ENCODE measurements at regions not wholly inside any gene's neighbourhood (a gene's known extent, or its start where the extent isn't known, plus 50 kb on each side); places are given as distances from the start of the nearest gene placed in this dataset.
A peak's percentile ranks its signal among the peaks of the same experiment; 100 is the strongest.

DNA sequence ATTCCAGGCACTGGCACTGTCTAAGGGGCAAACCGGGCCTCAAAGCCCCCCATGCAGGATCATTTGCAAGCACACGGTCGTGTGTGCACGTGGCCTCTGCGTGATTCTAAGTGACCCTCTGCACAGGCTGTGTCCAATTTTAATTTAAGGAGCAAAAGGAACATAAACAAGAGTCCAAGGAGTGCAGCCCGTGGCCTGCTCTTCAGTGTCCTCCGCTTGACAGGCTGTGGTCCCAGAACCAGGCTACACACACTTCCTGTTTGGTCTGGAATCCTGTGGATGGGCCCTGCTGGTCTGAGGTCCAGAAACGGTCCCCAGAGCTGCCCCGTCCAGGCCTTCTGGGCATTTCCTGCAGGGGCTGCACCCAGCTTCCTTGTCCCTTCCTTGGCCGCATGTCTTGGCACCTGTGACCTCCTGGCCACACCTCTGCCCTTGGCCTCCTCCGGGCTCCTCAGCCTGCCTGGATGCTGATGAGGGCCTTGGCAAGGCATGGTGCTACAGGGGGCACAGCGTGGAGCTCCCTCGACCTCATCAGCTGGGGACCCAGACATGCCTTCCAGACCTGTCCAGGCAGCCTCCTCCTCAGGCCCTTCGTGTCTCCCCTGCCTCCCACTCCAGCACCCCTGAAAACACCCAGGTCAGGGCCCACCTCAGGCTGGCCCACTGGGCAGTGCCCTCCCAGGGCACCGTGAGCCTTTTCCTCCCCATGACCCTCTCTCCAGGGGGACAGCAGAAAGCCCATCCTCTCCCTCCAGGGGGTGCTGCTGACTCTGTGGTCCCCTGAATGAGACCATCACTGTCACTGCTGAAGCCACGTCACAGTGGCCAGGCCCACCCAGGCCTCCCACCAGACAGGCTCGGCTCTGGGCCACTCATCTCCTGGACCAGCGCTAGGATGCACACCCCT lies 136.4 kb upstream of the GPC1 start:
- DNase-seq: no peak

DNA sequence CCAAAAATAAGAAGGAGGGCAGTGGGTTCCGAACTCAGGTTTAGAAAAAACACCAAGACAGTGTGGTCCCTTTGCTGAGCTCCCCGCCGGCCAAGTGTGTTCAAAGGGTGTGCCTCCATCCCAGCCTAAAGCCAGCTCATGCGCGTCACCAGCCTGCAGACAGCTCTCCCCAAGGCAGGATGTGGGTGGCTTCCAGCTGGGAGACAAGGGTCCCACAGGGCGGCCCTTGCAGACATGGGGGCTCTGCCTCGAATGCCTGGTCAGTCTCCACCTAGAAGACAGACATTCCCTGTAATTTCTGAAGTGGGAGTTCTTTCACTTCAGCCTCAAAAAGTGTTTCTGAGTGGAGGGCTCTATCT lies 135.8 kb upstream of the GPC1 start:
- DNase-seq: no peak

DNA sequence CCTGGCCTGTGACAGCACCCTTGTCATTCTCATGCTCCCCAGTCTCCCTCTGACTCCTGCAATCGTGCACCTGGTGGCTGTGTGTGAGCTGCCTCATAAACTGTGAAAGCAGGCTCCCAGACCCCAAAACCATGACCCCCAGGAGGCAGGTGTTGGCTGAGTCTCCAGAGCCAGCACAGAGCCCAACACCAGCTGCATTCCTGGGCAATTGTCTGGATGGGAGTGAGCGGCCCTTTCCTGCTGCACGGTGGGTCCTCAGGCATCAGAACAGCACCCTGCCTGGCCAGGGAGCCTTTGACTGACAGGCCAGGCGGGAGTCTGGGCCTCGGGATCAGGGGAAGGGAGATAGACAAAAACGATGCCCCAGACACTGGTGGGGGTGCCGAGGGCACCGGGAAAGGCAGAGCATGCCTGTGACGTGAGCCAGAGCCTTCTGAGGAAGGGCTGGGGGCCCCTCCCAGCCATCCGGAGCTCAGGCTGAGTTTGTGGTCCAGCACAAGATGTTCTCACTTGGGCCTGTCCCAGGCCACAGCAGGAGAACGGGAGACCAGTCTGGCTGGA lies 135.1 kb upstream of the GPC1 start:
- DNase-seq: no peak

DNA sequence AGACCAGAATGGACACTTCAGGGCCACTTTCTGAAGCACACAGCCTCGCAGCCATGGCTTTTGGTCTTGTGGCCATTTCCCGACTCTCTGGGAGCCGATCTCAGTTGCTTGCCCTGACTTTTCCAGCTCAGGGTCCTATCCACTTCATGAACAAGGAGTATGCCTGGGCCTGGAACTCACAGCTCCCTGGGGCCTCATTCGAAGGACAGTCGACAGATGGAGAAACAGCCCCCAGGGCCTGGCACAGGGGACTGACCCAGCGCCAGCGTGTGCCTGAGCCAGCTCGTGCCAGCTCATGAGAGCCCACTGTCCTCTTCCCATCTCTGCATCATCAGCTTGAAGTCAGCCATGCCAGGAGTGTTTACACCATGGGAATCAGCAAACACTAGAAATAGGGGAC lies 134.6 kb upstream of the GPC1 start:
- no peak for DNase-seq

DNA sequence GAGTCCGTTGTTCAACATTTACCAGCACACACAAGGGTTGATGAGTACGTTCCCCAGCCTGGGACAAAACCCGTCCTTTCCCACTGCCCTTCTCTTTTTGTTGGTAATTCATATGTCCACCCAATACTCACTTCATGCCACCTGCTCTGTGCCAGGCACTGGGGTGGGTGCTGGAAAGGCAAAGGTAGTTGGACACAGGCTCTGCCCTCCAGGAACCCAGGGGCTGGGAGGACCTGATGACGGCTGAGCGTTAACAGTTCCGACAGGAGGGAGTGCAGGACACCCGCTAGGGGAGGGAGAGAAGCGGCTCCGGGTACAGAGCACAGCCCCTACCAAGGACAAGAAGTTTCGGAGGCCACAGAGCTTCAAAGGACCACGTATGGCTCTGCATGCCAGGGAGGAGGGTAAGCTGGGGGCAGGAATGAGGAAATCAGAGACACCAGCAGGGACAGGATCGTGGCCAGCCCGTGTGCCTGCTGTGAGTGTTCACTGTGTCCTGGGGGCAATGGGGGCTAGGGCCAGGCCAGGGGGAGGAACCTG lies 134.1 kb upstream of the GPC1 start:
- no peak for DNase-seq

DNA sequence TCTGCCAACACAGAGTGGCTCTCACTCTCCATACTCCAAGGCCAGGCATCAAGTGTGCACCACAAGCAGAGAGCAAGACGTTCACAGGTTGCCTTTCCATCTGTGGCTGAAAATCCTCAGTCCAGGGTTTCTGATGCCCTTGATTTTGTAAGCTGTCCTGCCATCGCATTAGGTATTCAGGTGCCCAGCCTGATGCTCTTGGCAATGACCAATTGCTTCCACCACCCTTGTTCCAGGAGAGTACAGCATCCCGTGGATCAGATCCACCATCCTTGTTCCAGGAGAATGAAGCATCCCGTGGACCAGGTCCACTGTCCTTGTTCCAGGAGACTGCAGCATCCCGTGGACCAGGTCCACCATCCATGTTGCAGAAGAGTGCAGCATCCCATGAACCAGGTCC lies 133.4 kb upstream of the GPC1 start:
- DNase-seq: no peak

DNA sequence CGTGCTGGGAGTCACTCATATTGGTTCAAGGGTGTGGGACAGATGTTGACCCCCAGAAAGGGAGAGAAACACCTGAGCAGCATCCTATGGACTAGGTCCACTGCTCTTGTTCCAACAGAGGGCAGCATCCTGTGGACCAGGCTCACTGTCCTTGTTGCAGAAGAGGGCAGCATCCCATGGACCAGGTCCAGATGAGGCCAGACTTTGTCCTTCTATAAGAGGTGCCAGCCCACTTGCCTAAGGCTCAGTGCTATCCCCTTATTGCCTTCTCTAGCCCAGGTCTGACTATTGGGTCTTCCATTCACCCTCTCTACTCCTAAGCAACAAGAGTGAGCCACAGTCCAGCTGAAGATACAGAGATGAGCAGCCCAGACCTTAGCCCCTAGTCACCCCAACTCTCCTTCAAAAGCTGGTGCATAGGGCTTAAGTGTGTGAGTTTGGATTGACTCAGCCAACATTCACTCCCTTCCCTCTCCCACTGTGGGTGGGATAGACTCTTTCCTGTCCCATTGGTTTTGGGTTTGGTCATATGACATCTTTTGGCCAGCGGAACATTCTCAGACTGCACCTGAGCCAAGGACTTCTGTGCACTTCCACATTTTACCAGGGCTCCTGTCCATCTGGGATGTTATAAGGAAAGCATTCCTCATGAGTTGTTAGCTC lies 132.4 kb upstream of the GPC1 start:
- DNase-seq: no peak

DNA sequence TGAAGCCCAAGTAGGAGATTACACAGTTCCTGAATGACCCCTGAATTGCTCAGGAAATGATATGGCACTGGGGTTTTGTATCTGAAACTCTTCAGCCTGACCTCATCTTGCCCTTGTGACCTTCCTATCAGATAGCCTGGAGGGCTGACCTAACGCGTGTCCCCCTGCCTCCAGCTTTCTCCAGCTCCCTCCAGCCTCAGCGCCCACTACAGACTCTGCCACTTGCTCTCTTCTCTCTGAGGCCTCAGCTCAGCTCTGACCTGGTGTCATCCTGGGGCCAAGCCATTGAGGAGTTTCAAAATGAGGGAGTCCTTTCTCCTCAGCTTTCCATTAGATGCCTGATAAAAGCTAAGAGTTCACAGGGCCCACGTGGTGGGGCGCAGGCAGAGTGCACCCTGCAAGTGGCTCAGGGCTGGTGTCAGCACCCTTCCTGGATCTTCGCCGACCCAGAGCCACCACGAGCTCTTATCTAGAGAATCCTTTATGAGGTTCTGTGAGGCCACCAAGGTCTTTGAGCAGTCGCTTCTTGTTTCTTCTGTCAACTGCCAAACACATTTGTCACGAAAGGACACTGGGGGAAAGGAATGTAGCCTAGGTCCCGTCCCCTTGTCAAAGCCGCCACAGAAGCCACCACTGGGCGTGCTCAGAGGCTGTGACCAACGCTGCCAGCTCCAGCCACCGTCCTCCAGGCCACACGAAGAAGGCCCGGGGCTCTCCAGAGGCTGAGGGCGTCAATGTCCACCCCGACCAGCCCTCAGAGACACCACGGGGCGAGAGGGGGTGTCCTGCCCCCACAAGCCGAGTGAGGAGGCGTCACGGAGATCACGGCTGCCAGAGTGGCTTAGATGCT lies 131.3 kb upstream of the GPC1 start:
- no peak for DNase-seq

DNA sequence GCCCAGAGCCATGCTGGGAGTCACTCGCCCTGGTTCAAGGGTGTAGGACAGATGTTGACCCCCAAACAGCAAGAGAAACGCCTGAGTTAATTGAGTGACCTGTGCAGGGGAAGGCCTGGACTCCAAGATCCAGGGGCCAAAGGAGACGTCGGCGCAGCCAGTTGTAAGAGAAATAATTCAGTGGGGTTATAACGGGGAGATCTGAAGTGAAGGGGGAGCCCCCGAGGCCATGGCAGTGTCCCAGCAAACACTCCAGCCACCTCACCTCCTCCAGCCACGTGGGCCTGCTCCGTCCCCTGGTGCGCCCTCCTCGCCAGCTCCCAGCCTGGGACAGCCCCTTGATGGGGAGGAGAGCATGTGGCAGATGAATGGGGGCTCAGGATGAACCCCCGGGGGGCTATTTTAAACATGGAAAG lies 130.7 kb upstream of the GPC1 start:
- DNase-seq: no peak

DNA sequence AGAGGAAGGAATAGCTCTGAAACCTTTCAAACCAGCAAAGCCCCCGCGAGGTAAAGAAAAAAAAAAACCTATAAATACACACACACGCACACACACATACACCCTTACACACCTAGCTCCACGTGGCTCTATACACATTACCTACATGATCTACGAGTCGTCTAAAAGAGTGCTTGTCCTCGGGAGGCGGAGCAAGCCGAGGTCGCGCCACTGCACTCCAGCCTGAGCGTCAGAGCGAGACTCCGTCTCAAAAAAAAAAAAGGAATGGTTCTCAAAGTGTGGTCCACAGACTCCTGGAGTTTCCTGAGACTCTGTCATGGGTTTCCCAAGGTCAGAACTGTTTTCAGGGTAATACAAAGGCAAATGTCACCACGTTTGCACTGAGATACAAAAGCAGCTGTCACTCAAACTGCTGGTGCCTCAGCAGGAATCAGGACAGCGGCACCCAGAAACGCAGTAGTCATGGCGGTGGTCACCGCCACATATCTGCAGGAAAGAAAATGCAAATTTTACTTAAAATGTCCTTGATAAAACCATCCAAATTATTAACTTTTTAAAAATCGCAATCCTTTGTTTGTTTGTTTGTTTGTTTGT lies 130.0 kb upstream of the GPC1 start:
- no peak for DNase-seq

DNA sequence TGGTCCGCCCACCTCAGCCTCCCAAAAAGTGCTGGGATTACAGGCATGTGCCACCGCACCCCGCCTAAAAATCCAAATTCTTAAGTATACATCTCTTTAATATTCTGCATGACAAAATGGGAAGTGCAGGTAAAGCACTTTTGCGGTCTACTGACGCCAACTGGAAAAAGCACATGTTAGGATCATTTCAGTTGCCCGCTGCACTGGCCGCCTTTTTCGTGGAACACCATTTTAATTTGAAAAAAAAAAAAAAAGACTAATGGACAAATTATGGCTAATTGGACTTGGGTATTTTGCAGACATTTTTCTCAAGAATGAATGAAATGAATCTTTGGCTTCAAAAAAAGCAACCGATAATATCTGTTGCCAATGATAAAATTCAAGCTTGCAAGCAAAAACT lies 129.3 kb upstream of the GPC1 start:
- no peak for DNase-seq

DNA sequence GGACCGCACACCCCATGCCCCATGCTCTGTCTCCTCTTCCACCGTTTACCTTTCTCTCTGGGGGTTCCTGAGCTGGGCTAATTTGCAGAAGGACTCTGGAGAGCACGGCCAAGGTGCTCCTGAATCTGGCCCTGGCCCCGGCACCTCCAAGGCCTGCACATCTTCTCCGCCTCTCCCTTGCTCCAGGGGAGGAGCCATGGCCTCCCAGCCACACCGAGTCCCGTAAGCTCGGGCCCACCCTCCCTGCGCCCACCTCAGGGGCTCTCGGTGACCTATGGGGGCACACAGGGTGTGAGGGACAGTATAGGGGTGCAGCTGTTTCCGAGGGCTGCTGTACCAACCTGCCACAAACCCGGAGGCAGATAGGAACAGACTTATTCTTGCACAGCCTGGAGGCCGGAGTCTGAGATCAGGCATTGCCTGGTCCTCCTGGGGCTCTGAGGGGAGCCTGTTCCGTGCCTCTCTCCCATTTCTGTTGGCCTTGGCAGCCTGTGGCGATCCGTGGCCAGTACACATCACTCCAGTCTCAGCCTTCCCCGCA lies 127.3 kb upstream of the GPC1 start:
- no peak for DNase-seq

DNA sequence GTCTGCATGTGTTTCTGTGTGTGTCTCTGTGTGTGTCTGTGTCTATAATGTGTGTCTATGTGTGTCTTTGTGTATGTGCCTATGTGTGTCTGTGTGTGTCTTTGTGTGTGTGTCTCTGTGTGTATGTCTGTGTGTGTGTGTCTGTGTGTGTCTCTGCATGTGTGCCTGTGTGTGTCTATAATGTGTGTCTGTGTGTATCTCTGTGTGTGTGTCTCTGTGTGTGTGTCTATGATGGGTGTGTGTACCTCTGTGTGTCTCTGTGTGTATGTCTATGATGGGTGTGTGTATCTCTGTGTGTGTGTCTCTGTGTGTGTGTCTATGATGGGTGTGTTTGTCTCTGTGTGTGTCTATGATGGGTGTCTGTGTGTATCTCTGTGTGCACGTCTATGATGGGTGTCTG lies 126.2 kb upstream of the GPC1 start:
- no peak for DNase-seq

DNA sequence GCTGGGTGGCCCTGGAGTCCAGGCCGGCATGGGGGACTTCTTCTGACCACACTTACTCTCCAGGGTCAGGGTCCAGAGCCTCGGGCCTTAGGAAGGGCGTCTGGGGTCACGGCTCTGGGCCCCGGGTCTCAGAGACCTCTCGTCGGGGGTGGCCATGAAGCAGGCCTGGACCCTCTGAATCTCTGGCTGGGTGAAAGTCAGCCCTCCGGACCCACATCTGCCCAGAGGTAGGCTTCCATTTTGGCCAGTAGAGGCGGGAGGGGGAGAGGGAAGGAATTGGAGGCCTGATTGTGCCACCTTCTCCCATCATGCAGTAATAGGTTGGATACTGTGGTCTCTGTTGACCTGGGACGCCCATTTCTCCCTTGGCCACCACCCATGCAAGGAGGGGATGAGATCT lies 125.3 kb upstream of the GPC1 start:
- no peak for DNase-seq

DNA sequence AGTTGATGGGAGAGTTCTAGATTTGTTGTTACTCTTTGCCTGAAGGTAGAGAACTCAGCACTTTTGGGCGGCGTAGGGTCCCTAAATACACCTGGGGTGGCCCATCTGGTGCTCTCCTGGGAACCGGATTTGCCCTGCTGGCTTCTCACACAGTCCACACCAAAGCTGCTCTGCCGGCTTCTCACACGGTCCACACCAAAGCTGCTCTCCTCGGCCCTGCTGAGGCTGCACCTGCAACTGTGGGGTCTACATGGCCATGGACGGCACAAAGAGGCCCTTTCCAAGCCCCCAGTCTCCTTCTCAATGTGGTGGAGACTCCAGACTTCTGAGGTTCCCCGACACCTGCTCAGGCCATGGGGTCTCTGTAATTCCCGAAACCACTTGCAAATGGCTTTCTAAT lies 124.8 kb upstream of the GPC1 start:
- DNase-seq: no peak

DNA sequence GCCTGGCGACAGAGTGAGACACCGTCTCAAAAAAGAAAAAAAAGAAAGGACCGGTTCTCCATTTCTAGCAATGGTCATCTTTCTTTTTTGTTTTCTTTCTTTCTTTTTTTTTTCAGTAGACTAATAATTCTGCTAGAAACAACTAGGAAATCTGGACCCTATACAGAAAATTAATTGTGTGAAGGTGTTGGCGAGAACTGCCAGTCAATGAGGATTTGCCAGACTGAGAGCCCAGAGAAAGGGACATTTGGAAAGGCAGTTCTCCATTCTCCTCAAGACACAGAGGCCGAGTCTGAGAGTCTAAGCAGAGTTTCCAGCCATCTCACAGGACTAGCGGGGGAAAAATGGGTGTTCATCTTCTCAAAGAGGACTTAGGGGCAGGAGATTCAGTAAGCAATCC lies 123.6 kb upstream of the GPC1 start:
- DNase-seq: no peak

DNA sequence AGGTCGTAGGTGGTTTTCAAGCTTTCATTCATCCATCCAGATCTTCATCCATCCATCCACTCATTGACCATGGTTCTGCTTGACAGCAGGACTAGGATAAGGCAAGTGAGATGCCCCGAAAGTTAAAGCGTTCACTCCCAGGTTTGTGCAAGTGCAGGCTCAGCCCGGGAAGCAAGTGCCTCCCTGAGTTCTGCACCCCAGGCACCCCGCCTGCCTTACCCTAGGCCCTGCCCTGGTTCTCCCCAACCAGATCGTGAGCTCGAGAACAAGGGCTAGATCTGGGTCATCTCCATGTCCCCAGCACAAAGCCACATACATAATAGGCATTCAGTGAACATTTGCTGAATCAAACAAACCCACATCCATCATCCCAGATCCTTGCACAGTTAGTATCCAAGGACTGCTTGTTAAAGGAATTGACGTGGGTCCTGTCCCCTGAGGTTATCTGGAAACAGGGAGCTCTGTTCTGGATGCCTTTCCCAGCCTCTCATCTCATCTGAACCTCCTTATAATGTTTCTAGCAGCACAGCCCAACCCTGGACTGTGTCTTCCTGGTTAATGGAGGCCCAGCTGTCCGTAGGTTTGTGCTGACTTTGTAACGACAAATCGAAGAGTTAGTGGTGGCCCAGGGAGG lies 116.1 kb upstream of the GPC1 start:
- DNase-seq: no peak

DNA sequence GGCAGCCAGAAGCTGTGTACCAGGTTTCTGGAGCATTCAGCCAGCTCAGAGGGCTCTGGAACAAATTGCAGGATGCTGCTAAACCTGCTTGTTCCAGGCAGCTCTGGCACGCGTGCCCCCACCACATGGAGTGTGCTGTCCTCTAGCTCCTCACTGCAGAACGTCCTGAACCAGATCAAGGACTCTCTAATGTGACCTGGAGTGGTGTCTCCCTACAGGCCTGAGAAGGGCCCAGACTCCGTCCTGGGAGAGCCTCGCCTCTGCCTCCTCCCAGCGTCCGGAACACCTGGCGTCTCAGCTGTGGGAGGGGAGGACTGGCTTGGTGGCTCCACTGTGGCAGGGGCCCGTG lies 115.6 kb upstream of the GPC1 start:
- DNase-seq: peak; percentile 40

DNA sequence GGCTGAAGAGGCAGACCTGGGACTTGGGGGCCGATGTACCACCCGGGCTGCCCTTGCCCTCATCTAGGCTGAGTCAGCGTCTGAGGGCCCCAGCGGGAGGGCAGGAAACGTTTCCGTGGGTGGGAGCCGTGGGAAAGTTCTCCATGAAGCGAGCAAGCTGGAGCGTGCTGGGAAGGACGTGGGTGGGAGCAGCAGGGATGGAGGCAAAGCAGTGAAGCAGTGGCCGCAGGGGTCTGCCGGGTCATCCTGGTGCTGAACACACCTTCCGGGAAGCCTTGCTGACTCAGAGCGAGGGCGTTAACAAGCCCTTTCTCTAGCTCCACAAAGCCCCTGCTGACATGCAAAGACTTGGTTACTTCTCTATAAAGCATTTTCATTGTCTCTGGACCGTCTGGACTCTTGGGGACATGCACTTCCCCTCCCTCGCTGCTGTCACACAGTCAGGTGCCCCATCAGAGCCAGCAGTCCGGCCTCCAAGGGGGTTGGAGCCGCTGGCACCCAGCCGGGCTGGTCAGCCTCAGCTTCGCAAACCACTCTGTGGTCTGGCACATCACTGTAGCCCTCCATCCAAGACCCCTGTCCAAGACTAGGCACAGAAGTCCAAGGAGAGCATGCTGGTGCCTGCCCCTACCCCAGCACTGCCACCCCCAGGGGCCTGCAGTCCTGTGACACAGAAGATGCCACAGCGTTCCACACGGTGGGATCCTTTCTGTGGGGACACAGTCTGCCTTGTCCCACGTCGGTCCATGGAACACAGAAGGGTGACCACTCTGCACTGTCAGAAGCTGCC lies 115.1 kb upstream of the GPC1 start:
- DNase-seq: no peak

DNA sequence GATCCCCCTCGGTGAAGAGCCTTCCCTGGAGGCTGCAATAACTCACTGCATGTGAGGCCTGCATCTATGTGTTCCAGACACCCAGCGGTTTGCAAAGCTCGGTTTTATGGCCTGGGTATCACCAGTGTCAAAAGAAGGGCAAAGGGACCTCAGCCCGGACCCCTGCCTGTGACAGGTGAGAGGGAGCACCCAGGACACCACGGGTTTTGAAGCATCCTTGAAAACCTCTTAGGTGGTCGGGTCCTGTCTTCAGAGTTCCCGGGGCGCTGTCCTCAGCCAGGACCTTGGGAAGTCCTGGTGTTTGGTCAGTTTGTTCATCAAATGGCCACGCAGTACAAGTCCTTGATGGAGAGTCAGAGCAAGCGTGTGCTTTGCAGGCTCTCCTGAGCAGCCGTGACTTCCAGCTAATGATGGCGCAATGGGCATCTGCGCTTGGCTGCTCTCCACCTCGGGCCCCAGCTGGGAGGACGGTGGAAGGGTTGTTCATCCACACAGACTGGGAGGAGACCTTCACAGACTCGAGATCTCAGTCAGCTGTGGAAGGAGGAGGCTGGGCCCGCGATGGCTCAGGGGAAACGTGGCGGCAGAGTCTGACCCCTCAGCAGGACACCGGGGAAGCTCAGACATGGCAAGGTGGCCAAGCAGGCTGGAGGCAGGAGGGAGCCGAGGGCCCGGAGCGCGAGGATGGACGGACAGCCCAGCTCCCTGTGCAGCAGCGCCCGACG lies 113.1 kb upstream of the GPC1 start:
- no peak for DNase-seq
